ENCODE measurements at regions not wholly inside any gene's neighbourhood (a gene's known extent, or its start where the extent isn't known, plus 50 kb on each side); places are given as distances from the start of the nearest gene placed in this dataset.
"Not testable (repeated sequence)": the region's sequence is repeated elsewhere in the genome, so short reads cannot be mapped to it uniquely, and the experiment has no call there.

DNA sequence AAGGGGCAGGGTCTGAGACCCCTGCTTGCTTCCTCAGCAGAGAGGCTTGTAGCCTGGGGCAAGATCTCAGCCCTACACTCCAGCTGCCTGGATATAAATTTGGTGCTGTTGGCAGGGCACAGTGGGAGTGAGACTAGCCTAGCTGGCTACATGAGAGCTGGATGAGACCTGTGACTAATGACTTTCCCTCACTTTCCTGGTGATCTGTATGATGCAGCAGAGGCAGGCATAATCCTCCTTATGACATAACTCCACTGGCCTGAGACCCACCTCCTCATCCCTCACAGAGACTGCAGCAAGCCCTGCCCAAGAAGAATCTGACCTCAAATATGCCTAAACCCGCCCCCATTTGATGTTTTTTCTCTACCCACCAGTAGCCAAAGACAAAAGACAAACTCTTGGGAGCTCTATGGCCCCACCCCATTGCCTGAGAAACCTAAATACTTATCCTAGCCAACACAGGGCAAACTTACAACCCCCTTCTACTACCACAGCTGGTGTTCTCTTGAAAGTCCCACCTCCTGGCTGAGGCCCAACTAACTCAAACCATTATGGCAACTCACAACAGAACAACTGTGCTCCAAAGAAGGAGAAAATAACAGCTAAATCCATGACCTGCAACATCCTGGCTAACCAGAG lies 102.7 kb downstream of the NR4A2 start:
- Histone ChIP-seq H3K9me3 (ENCODE audit: control insufficient read depth, insufficient read depth, low read length) (no peaks in the 10 kb centered on the region), H3K4me1 (ENCODE audit: control insufficient read depth, insufficient read depth, low read length) (no peaks in the 10 kb centered on the region), H3K27ac (ENCODE audit: low read length) (no peak overlapping the region), H3K36me3 (ENCODE audit: control insufficient read depth, insufficient read depth, low read length) (no peaks in the 10 kb centered on the region), H3K27me3 (ENCODE audit: control insufficient read depth, insufficient read depth, low read length) (no peaks in the 10 kb centered on the region), H3K4me3 (ENCODE audit: low read length) (no peak overlapping the region)
- WGBS (ENCODE audit: insufficient coverage): 65% methylated on average over 1 of the region's 1 CpG
- DNase-seq (no peak), ATAC-seq (no peak)
- H3K27ac Mint-ChIP-seq: no peak overlapping the region
- TF ChIP-seq, protein P1, sequence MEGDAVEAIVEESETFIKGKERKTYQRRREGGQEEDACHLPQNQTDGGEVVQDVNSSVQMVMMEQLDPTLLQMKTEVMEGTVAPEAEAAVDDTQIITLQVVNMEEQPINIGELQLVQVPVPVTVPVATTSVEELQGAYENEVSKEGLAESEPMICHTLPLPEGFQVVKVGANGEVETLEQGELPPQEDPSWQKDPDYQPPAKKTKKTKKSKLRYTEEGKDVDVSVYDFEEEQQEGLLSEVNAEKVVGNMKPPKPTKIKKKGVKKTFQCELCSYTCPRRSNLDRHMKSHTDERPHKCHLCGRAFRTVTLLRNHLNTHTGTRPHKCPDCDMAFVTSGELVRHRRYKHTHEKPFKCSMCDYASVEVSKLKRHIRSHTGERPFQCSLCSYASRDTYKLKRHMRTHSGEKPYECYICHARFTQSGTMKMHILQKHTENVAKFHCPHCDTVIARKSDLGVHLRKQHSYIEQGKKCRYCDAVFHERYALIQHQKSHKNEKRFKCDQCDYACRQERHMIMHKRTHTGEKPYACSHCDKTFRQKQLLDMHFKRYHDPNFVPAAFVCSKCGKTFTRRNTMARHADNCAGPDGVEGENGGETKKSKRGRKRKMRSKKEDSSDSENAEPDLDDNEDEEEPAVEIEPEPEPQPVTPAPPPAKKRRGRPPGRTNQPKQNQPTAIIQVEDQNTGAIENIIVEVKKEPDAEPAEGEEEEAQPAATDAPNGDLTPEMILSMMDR (IDR thresholded peaks at IDR 0.05): no peak
- no peak overlapping the region for H3K4me3 Mint-ChIP-seq
- intact Hi-C loops (cut with micrococcal nuclease): no loop called here
- H3K27me3 Mint-ChIP-seq (ENCODE audit: low read depth in 2 of 2): peaks cover 0 to 13% of the 10 kb centered on the region in 2 donors
- peaks cover 0 to 5% of the 10 kb centered on the region in 2 donors for H3K9me3 Mint-ChIP-seq
- no peaks in the 10 kb centered on the region for H3K36me3 Mint-ChIP-seq
- H3K4me1 Mint-ChIP-seq: no peaks in the 10 kb centered on the region

DNA sequence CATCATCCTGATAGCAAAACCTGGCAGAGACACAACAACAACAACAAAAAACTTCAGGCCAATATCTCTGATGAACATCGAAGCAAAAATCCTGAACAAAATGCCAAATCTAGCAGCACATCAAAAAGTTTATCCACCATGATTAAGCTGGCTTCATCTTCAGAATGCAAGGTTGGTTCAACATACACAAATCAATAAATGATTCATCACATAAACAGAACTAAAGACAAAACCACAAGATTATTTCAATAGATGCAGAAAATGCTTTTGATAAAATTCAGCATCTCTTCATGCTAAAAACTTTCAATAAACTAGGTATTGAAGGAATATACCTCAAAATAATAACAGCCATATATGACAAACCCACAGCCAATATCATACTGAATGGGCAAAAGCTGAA lies 109.2 kb downstream of the NR4A2 start:
- H3K27ac ChIP-seq (ENCODE audit: low read length); DNase-seq; H3K27me3 ChIP-seq (ENCODE audit: control insufficient read depth, insufficient read depth, low read length); H3K4me1 Mint-ChIP-seq; H3K27me3 Mint-ChIP-seq (ENCODE audit: low read depth in 2 of 2); H3K9me3 ChIP-seq (ENCODE audit: control insufficient read depth, insufficient read depth, low read length); H3K4me3 ChIP-seq (ENCODE audit: low read length); H3K4me1 ChIP-seq (ENCODE audit: control insufficient read depth, insufficient read depth, low read length); H3K27ac Mint-ChIP-seq; ATAC-seq; H3K4me3 Mint-ChIP-seq; H3K36me3 ChIP-seq (ENCODE audit: control insufficient read depth, insufficient read depth, low read length); intact Hi-C loops (cut with micrococcal nuclease): not testable (repeated sequence)
- WGBS (ENCODE audit: insufficient coverage): 68% methylated on average over 1 of the region's 1 CpG
- Mint-ChIP-seq H3K9me3 (peaks cover 8 to 17% of the 10 kb centered on the region in 2 donors), H3K36me3 (peaks cover 26% of the 10 kb centered on the region)

DNA sequence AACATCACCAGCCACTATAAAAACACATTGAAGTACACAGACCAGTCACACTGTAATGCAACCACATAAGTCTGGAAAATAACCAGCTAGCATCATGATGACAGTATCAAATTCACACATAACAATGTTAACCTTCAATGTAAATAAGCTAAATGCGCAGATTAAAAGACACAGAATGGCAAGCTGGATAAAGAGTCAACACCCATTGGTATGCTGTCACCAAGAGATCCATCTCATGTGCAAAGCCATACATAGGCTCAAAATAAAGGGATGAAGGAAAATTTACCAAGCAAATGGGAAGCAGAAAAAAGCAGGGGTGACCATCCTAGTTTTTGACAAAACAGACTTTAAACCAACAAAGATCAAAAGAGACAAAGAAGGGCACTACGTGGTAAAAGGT lies 110.8 kb downstream of the NR4A2 start:
- Histone ChIP-seq H3K27me3 (ENCODE audit: control insufficient read depth, insufficient read depth, low read length) (no peaks in the 10 kb centered on the region), H3K4me3 (ENCODE audit: low read length) (no peak overlapping the region), H3K4me1 (ENCODE audit: control insufficient read depth, insufficient read depth, low read length) (no peaks in the 10 kb centered on the region), H3K9me3 (ENCODE audit: control insufficient read depth, insufficient read depth, low read length) (no peaks in the 10 kb centered on the region), H3K27ac (ENCODE audit: low read length) (no peak overlapping the region), H3K36me3 (ENCODE audit: control insufficient read depth, insufficient read depth, low read length) (no peaks in the 10 kb centered on the region)
- H3K27me3 Mint-ChIP-seq (ENCODE audit: low read depth in 2 of 2): peaks cover 2 to 4% of the 10 kb centered on the region in 2 donors
- WGBS (ENCODE audit: insufficient coverage): 80% methylated on average over 2 of the region's 2 CpGs
- TF ChIP-seq, protein P1 (IDR thresholded peaks at IDR 0.05): no peak
- intact Hi-C loops (cut with micrococcal nuclease): no loop called here
- peaks cover 8 to 17% of the 10 kb centered on the region in 2 donors for H3K9me3 Mint-ChIP-seq
- no peaks in the 10 kb centered on the region for H3K4me1 Mint-ChIP-seq
- no peak for DNase-seq
- H3K36me3 Mint-ChIP-seq: peaks cover 26% of the 10 kb centered on the region
- no peak overlapping the region for H3K27ac Mint-ChIP-seq
- ATAC-seq: no peak
- no peak overlapping the region for H3K4me3 Mint-ChIP-seq

DNA sequence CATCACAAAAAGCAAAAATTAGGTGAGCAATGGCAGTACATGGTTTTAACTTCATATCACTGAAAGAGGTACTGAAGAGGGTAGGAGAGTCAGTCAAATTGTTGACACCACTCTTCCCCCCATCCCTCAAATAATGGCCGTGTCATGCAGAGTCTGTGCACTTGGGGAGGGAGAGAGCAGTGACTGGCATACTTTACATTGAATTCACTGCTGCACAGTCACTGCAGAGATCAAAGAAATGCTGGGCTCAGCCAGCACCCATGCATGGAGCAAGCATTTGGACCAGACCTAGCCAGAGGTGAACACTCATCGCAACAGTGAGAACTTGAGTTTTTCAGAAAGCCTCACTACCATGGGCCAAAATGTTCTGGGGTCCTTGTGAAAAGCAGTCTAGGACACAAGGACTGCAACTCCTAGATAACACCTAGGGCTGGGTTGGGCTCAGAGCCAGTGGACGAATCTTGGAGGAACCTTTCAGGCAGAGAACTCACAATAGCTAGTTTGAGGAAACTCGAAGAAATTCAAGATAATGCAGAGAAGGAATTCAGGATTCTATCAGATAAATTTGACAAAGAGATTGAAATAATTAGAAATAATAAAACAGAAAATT lies 112.9 kb downstream of the NR4A2 start:
- no peaks in the 10 kb centered on the region for H3K27me3 ChIP-seq (ENCODE audit: control insufficient read depth, insufficient read depth, low read length)
- peaks cover 8% of the 10 kb centered on the region in 2 donors for H3K27me3 Mint-ChIP-seq (ENCODE audit: low read depth in 2 of 2)
- no peaks in the 10 kb centered on the region for H3K36me3 ChIP-seq (ENCODE audit: control insufficient read depth, insufficient read depth, low read length)
- intact Hi-C loops (cut with micrococcal nuclease): no loop called here
- H3K4me1 ChIP-seq (ENCODE audit: control insufficient read depth, insufficient read depth, low read length): no peaks in the 10 kb centered on the region
- peaks cover 11 to 15% of the 10 kb centered on the region in 2 donors for H3K9me3 Mint-ChIP-seq
- no peak overlapping the region for H3K27ac Mint-ChIP-seq
- H3K9me3 ChIP-seq (ENCODE audit: control insufficient read depth, insufficient read depth, low read length): no peaks in the 10 kb centered on the region
- no peak overlapping the region for H3K27ac ChIP-seq (ENCODE audit: low read length)
- 70% methylated on average over 4 of the region's 4 CpGs for WGBS (ENCODE audit: insufficient coverage)
- no peak overlapping the region for H3K4me3 ChIP-seq (ENCODE audit: low read length)
- TF ChIP-seq, protein P1 (IDR thresholded peaks at IDR 0.05): no peak
- peaks cover 26% of the 10 kb centered on the region for H3K36me3 Mint-ChIP-seq
- DNase-seq (no peak), ATAC-seq (no peak)
- H3K4me3 Mint-ChIP-seq: no peak overlapping the region
- no peaks in the 10 kb centered on the region for H3K4me1 Mint-ChIP-seq

Measured in natural killer cell (primary cell).